ENCODE measurements at regions not wholly inside any gene's neighbourhood (a gene's known extent, or its start where the extent isn't known, plus 50 kb on each side); places are given as distances from the start of the nearest gene placed in this dataset.

DNA sequence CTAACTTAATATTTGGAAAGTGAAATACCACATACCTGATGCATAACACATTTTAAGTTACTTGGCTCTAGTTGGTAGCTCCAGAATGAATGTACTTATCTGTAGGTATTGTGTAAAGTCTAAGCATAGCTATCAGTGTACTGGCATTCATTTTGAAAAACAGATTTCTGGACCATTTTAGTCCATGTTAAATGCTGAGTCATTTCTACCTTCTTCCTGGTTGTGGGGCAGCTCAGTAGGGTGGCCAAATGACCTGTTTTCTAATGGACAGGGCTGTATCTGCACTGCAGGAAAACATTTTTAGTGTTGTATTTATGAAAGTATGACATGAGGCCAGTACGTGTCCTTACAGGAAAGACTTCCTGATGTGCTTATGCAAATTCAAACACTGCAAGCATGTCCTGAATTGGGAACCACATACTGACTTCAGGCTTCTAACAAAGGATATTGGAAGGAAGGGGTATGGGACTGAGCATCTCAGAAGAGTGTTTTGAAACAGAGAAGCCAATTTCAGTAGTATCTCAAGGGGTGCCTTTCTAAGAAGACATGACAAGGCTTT, 300.3 kb upstream of the B3GALT2 start:
- no peak for DNase-seq
- H3K27me3 Mint-ChIP-seq (ENCODE audit: insufficient read depth): peaks cover 2% of the 10 kb centered on the region; the same call in 1 of the 2 replicates
- H3K9me3 Mint-ChIP-seq: peaks cover 4% of the 10 kb centered on the region; the same call in 1 of the 2 replicates
- H3K36me3 Mint-ChIP-seq (ENCODE audit: low read depth): no peaks in the 10 kb centered on the region
- H3K4me3 Mint-ChIP-seq: no peak overlapping the region
- H3K4me1 Mint-ChIP-seq (ENCODE audit: low read depth): peaks cover 11% of the 10 kb centered on the region; the same call in 1 of the 2 replicates
- H3K27ac Mint-ChIP-seq: no peak overlapping the region
- TF ChIP-seq, protein P1, sequence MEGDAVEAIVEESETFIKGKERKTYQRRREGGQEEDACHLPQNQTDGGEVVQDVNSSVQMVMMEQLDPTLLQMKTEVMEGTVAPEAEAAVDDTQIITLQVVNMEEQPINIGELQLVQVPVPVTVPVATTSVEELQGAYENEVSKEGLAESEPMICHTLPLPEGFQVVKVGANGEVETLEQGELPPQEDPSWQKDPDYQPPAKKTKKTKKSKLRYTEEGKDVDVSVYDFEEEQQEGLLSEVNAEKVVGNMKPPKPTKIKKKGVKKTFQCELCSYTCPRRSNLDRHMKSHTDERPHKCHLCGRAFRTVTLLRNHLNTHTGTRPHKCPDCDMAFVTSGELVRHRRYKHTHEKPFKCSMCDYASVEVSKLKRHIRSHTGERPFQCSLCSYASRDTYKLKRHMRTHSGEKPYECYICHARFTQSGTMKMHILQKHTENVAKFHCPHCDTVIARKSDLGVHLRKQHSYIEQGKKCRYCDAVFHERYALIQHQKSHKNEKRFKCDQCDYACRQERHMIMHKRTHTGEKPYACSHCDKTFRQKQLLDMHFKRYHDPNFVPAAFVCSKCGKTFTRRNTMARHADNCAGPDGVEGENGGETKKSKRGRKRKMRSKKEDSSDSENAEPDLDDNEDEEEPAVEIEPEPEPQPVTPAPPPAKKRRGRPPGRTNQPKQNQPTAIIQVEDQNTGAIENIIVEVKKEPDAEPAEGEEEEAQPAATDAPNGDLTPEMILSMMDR (IDR thresholded peaks at IDR 0.05): no peak

DNA sequence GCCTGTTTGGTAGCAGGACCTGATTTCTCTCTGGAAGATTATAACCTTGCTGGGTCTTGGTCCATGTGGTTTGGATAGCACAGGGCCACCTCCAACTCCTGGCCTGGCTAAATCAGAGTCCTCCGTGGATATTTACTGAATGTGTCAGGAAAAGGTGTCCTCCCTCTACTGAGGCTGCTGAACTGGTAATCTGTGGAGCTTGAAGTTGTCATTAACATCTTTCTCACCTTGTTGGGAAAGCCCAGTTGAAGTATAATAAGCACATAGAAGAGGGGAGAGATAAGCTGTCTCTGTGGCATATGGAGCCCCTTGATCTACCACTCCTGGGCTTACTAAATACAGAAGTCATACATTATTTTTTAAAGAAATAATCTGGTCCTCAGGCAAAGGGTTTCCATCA, 294.3 kb upstream of the B3GALT2 start:
- Mint-ChIP-seq H3K27ac (no peak overlapping the region), H3K36me3 (ENCODE audit: low read depth) (no peaks in the 10 kb centered on the region), H3K4me3 (no peak overlapping the region), H3K4me1 (ENCODE audit: low read depth) (no peaks in the 10 kb centered on the region), H3K27me3 (ENCODE audit: insufficient read depth) (peaks cover 2% of the 10 kb centered on the region; the same call in 1 of the 2 replicates), H3K9me3 (no peaks in the 10 kb centered on the region)
- no peak for DNase-seq
- TF ChIP-seq, protein P1 (IDR thresholded peaks at IDR 0.05): no peak

- Mint-ChIP-seq H3K4me1 (ENCODE audit: low read depth) (peaks cover 5% of the 10 kb centered on the region; the same call in 1 of the 2 replicates), H3K9me3 (no peaks in the 10 kb centered on the region), H3K27me3 (ENCODE audit: insufficient read depth) (peaks cover 2% of the 10 kb centered on the region; the same call in 1 of the 2 replicates), H3K27ac (no peak overlapping the region), H3K36me3 (ENCODE audit: low read depth) (no peaks in the 10 kb centered on the region), H3K4me3 (no peak overlapping the region)
- no peak for DNase-seq
- TF ChIP-seq, protein P1 (IDR thresholded peaks at IDR 0.05): no peak
Measured at GRCh38 chr1:193479187-193479586, 292.8 kb upstream of the B3GALT2 start.

DNA sequence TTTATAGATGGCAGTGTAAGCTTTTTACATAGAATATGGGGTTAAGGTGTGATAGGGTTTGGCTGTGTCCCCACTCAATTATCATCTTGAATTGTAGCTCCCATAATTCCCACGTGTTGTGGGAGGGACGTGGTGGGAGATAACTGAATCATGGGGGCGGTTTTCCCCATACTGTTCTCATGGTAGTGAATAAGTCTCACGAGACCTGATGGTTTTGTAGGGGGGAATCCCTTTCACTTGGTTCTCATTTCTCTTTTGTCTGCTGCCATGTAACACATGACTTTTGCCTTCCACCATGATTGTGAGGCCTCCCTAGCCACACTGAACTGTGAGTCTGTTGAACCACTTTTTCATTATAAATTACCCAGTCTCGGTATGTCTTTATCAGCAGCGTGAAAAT, 290.3 kb upstream of the B3GALT2 start:
- TF ChIP-seq, protein P1 (IDR thresholded peaks at IDR 0.05): no peak
- H3K9me3 Mint-ChIP-seq: no peaks in the 10 kb centered on the region
- no peaks in the 10 kb centered on the region for H3K27me3 Mint-ChIP-seq (ENCODE audit: insufficient read depth)
- no peak overlapping the region for H3K27ac Mint-ChIP-seq
- no peak overlapping the region for H3K4me3 Mint-ChIP-seq
- no peaks in the 10 kb centered on the region for H3K36me3 Mint-ChIP-seq (ENCODE audit: low read depth)
- DNase-seq: no peak
- H3K4me1 Mint-ChIP-seq (ENCODE audit: low read depth): peaks cover 5% of the 10 kb centered on the region; the same call in 1 of the 2 replicates

GRCh38 chr1:193473932-193474331, 287.5 kb upstream of the B3GALT2 start:
- Mint-ChIP-seq H3K4me3 (no peak overlapping the region), H3K27me3 (ENCODE audit: insufficient read depth) (no peaks in the 10 kb centered on the region), H3K27ac (no peak overlapping the region), H3K4me1 (ENCODE audit: low read depth) (peaks cover 5% of the 10 kb centered on the region; the same call in 1 of the 2 replicates), H3K9me3 (no peaks in the 10 kb centered on the region), H3K36me3 (ENCODE audit: low read depth) (no peaks in the 10 kb centered on the region)
- DNase-seq: no peak
- TF ChIP-seq, protein P1 (IDR thresholded peaks at IDR 0.05): no peak
